IPS-20b (cell line): ENCODE measurements at regions not wholly inside any gene's neighbourhood (a gene's known extent, or its start where the extent isn't known, plus 50 kb on each side); places are given as distances from the start of the nearest gene placed in this dataset.

Experiments
- H3K27ac ChIP-seq: one replicate; pipeline ENCODE4 v1.5.1; 2013; ENCODE audit warnings: low read length
- H3K27me3 ChIP-seq: 2 replicates; pipeline ENCODE4 v1.6.1; 2013; ENCODE audit warnings: mild to moderate bottlenecking, low read length, inconsistent platforms; ENCODE audit not compliant: insufficient read depth
- H3K36me3 ChIP-seq: 2 replicates; pipeline ENCODE4 v1.6.1; 2013; ENCODE audit warnings: low read depth, mild to moderate bottlenecking, inconsistent platforms, low read length, moderate library complexity; ENCODE audit not compliant: insufficient read depth
- H3K4me1 ChIP-seq: 2 replicates; pipeline ENCODE4 v1.6.1; 2013; ENCODE audit warnings: mild to moderate bottlenecking, control low read depth, inconsistent platforms, low read length, moderate library complexity; ENCODE audit not compliant: insufficient read depth
- H3K4me3 ChIP-seq: 2 replicates; pipeline ENCODE4 v1.5.1; 2013; ENCODE audit warnings: mild to moderate bottlenecking, low read length, inconsistent platforms
- H3K9ac ChIP-seq: 2 replicates; pipeline ENCODE4 v1.6.1; 2013; ENCODE audit warnings: low read depth, mild to moderate bottlenecking, inconsistent platforms, low read length, moderate library complexity
- H3K9me3 ChIP-seq: 2 replicates; pipeline ENCODE4 v1.6.1; 2013; ENCODE audit warnings: mild to moderate bottlenecking, low read depth, low read length, inconsistent platforms; ENCODE audit not compliant: insufficient read depth

- H3K9me3 ChIP-seq = no peaks in the 10 kb centered on the region
- H3K36me3 ChIP-seq = no peaks in the 10 kb centered on the region
- H3K27ac ChIP-seq = no peak overlapping the region
- H3K4me3 ChIP-seq = no peak overlapping the region
- no peak overlapping the region for H3K9ac ChIP-seq
- H3K4me1 ChIP-seq = peaks cover 23% of the 10 kb centered on the region
- no peaks in the 10 kb centered on the region for H3K27me3 ChIP-seq
These were observed 72.9 kb downstream of the ZNF281 start for GRCh38 chr1:200336901-200337391.

DNA sequence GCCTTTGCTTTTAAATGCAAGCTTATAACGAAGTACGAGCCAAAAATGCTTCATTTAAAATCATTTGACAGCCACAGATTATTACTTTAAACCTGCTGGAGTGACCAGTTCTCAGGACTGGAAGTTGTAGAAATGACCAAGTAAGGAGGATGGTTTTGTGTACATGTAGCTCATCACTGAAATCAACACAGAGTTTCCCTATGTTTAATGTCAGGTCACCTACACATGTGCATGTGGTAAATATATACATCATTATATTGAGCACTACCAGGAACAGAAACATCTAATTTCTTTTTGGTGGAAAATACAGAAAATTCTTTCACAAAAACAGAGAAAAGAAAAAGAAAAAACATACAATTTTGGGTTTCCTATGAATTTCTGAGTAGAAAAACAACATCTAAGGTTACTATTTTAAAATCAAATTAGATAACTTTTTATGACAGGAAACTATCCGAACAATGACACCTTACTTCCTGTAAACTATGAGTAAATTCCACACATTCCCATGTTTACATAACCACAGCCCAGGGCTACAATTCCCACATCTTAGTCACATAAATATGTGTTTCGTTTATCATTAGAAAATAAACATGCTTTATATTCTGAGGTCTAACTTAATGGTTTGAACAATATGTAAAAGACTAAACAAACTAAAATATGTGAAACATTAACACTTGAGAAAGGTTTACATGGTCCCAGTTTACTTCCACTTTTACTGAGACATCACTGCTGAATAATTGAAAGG is 73.6 kb downstream of the ZNF281 start:
- H3K4me1 ChIP-seq = peaks cover 23% of the 10 kb centered on the region
- H3K4me3 ChIP-seq = no peak overlapping the region
- no peaks in the 10 kb centered on the region for H3K36me3 ChIP-seq
- no peak overlapping the region for H3K9ac ChIP-seq
- no peaks in the 10 kb centered on the region for H3K9me3 ChIP-seq
- H3K27me3 ChIP-seq = no peaks in the 10 kb centered on the region
- no peak overlapping the region for H3K27ac ChIP-seq

GRCh38 chr1:200334661-200335256 is 75.1 kb downstream of the ZNF281 start:
- Histone ChIP-seq H3K27me3 (no peaks in the 10 kb centered on the region), H3K9ac (no peak overlapping the region), H3K27ac (no peak overlapping the region), H3K4me1 (peaks cover 35% of the 10 kb centered on the region), H3K36me3 (no peaks in the 10 kb centered on the region), H3K9me3 (no peaks in the 10 kb centered on the region), H3K4me3 (no peak overlapping the region)

DNA sequence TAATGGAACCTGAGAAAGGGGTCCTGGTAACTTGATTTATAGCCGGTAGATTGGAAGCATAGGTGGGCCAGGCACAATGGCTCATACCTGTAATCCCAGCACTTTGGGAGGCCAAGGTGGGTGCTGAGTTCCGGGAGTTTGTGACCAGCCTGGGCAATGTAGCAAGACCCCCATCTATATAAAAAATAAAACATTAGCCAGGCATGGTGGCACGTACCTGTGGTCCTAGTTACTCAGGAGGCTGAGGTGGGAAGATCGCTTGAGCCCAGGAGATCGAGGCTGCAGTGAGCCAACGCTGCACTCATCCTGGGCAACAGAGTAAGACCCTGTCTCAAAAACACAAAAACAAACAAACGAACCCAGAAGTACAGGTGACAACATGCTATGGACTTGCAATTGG is 76.5 kb downstream of the ZNF281 start:
- no peak overlapping the region for H3K4me3 ChIP-seq
- H3K4me1 ChIP-seq = peaks cover 37% of the 10 kb centered on the region
- H3K9me3 ChIP-seq = no peaks in the 10 kb centered on the region
- no peak overlapping the region for H3K9ac ChIP-seq
- no peaks in the 10 kb centered on the region for H3K36me3 ChIP-seq
- no peak overlapping the region for H3K27ac ChIP-seq
- no peaks in the 10 kb centered on the region for H3K27me3 ChIP-seq

GRCh38 chr1:200332716-200333115 is 77.1 kb downstream of the ZNF281 start:
- Histone ChIP-seq H3K27me3 (no peaks in the 10 kb centered on the region), H3K9me3 (no peaks in the 10 kb centered on the region), H3K4me1 (peaks cover 32% of the 10 kb centered on the region), H3K27ac (no peak overlapping the region), H3K36me3 (no peaks in the 10 kb centered on the region), H3K9ac (no peak overlapping the region), H3K4me3 (no peak overlapping the region)

DNA sequence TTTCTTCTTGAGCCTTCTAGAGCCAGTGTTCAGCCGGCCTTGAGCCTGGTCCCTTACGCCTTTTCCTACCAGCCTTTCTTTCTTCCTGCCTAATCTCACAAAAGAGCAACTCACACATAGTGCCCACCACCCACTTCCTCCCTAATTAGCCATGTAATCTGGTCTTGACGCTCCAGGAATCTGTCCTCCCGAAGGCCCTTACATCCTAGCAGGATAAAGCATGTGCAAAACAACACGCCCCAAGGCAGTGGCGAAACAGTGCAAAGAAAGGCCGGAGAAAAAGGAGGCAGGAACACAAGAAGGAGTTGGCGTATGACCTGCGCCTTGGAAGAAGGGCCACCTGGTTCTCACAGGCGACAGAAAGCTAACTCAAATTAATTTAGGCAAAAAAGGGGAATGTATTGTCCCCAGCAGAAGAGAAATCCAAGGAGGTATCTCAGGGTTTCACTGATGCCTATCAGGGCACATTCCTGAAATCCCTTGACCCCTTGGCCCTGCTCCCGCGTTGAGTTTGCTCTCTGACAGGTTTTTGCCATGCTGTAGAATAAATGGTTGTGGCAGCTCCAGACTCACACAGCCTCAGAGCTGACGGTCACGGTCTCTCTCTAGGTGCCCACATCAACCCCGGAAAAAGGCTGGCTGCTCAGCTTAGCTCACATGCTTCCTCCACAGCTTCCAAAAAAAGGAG is 79.0 kb downstream of the ZNF281 start:
- Histone ChIP-seq H3K9me3 (no peaks in the 10 kb centered on the region), H3K27me3 (no peaks in the 10 kb centered on the region), H3K4me1 (peaks cover 22% of the 10 kb centered on the region), H3K9ac (no peak overlapping the region; the same call in 1 of the 2 replicates), H3K4me3 (no peak overlapping the region), H3K27ac (no peak overlapping the region), H3K36me3 (no peaks in the 10 kb centered on the region)

DNA sequence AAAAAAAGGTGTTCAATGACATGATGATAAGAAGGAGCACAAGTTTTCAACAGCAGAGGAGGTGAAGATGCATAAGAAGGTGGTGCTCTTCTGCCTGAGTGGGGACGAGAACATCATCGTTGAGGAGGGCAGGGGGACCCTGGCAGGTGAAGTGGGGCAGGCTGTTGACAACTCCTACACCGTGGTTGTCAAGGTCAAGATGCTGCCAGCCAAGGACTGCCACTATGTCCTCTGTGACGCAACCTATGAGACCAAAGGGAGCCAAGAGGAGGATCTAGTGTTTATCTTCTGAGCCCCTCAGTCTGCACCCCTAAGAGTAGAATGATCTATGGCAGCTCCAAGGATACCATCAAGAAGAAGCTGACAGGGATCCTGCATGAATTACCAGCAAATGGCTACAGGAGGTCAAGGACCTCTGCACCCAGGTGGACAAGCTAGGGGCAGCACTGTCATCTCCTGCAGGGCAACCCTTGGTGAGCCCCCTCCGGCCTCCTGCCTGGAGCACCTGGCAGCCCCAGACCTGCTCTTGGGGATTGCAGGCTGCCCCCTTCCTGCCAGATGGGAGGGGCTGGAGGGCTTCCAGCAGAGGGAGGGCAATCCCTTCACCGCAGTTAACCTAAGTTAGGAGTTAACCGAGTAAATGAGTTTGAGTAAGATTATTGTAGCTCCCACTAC is 80.5 kb downstream of the ZNF281 start:
- H3K9ac ChIP-seq = no peak overlapping the region
- H3K4me3 ChIP-seq = no peak overlapping the region
- H3K9me3 ChIP-seq = no peaks in the 10 kb centered on the region
- H3K36me3 ChIP-seq = no peaks in the 10 kb centered on the region
- H3K27me3 ChIP-seq = no peaks in the 10 kb centered on the region
- no peak overlapping the region for H3K27ac ChIP-seq
- H3K4me1 ChIP-seq = peaks cover 22% of the 10 kb centered on the region

DNA sequence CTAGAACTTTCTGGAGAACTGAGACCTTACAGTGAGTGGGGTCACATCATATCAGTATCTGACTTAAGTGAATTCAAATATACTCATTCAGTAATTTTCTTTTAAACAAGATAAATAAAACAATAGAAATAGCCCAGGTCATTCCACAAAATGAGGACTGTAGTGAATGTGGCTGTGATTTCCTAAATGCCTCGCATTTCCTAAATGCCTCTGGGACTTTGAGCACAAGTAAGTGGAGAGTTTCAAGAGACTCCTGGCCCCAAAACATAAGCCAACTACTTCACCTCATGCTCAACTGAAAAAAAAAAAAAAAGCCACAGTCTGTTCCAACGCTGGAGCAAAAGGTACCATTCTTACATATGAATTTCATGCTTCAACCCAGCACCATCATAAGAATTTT is 81.5 kb downstream of the ZNF281 start:
- Histone ChIP-seq H3K9ac (no peak overlapping the region), H3K27ac (no peak overlapping the region), H3K9me3 (no peaks in the 10 kb centered on the region), H3K36me3 (no peaks in the 10 kb centered on the region), H3K4me3 (no peak overlapping the region), H3K27me3 (no peaks in the 10 kb centered on the region), H3K4me1 (peaks cover 22% of the 10 kb centered on the region)

- Histone ChIP-seq H3K9ac (no peak overlapping the region), H3K9me3 (no peaks in the 10 kb centered on the region), H3K27me3 (no peaks in the 10 kb centered on the region), H3K27ac (no peak overlapping the region), H3K36me3 (no peaks in the 10 kb centered on the region), H3K4me1 (peaks cover 7% of the 10 kb centered on the region; the same call in 1 of the 2 replicates), H3K4me3 (no peak overlapping the region)
These were observed 85.9 kb downstream of the ZNF281 start for GRCh38 chr1:200323856-200324400.

DNA sequence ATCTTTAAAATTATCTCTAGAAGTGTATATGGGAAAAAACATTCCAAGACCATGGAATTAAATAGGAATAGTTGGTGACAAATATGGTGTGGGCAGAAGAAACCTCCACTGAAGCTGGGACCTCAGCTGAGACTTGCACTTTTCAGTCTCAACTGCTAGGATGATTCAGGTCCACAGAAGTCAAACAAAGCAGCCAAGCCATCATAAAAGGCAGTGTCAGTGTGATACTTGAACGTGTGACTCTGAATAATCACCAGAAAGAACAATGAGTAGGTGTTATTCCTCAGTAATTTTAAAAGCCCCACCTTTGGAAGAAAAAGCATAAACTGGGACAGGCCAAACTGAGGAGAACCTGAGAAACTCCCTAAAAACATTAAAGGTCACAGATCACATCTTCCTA is 90.7 kb downstream of the ZNF281 start:
- H3K9me3 ChIP-seq = no peaks in the 10 kb centered on the region
- H3K27me3 ChIP-seq = no peaks in the 10 kb centered on the region
- no peak overlapping the region for H3K27ac ChIP-seq
- H3K36me3 ChIP-seq = no peaks in the 10 kb centered on the region
- no peak overlapping the region for H3K4me3 ChIP-seq
- H3K9ac ChIP-seq = no peak overlapping the region
- peaks cover 12% of the 10 kb centered on the region; the same call in 1 of the 2 replicates for H3K4me1 ChIP-seq

GRCh38 chr1:200317236-200317635 is 92.6 kb downstream of the ZNF281 start:
- no peak overlapping the region for H3K27ac ChIP-seq
- H3K9me3 ChIP-seq = no peaks in the 10 kb centered on the region
- no peaks in the 10 kb centered on the region for H3K27me3 ChIP-seq
- peaks cover 13% of the 10 kb centered on the region; the same call in 1 of the 2 replicates for H3K4me1 ChIP-seq
- no peaks in the 10 kb centered on the region for H3K36me3 ChIP-seq
- H3K4me3 ChIP-seq = no peak overlapping the region
- no peak overlapping the region for H3K9ac ChIP-seq
